Ishikawa (cell line): ENCODE measurements at regions not wholly inside any gene's neighbourhood (a gene's known extent, or its start where the extent isn't known, plus 50 kb on each side); places are given as distances from the start of the nearest gene placed in this dataset.

Experiments used
- CEBPB ChIP-seq: IDR thresholded peaks from 2 replicates; pipeline ENCODE4 v1.6.1; 2012
- CREB1 ChIP-seq: IDR thresholded peaks from 2 replicates; pipeline ENCODE4 v1.6.1; 2012; ENCODE audit warnings: low read depth
- EGR1 ChIP-seq: IDR thresholded peaks from 2 replicates; pipeline ENCODE4 v1.6.1; 2012
- EP300 ChIP-seq: IDR thresholded peaks from 2 replicates; pipeline ENCODE4 v1.6.1; 2012; ENCODE audit warnings: borderline replicate concordance
- FOXM1 ChIP-seq: IDR thresholded peaks from 2 replicates; pipeline ENCODE4 v1.6.1; 2012; ENCODE audit warnings: low read depth, borderline replicate concordance
- MAX ChIP-seq: IDR thresholded peaks from 2 replicates; pipeline ENCODE4 v1.6.1; 2012
- NFIC ChIP-seq: IDR thresholded peaks from 2 replicates; pipeline ENCODE4 v1.6.1; 2012
- RAD21 ChIP-seq: IDR thresholded peaks from 2 replicates; pipeline ENCODE4 v1.6.1; 2012; ENCODE audit warnings: low read depth
- TAF1 ChIP-seq: IDR thresholded peaks from 2 replicates; pipeline ENCODE4 v1.6.1; 2012; ENCODE audit warnings: low read depth, mild to moderate bottlenecking
- TCF12 ChIP-seq: IDR thresholded peaks from 2 replicates; pipeline ENCODE4 v1.6.1; 2012; ENCODE audit warnings: low read depth
- TEAD4 ChIP-seq: IDR thresholded peaks from 2 replicates; pipeline ENCODE4 v1.6.1; 2012
- YY1 ChIP-seq: IDR thresholded peaks from 2 replicates; pipeline ENCODE4 v1.6.1; 2012; ENCODE audit warnings: low read depth
- ZBTB7A ChIP-seq: IDR thresholded peaks from 2 replicates; pipeline ENCODE4 v1.6.1; 2012; ENCODE audit warnings: low read depth
- TF ChIP-seq, protein P1 (sequence below): IDR thresholded peaks from 2 replicates; pipeline ENCODE4 v1.6.1; 2012; ENCODE audit warnings: low read depth, mild to moderate bottlenecking
- TF ChIP-seq, protein P2 (sequence below): IDR thresholded peaks from 2 replicates; pipeline ENCODE4 v1.6.1; 2012

GRCh38 chr1:88330201-88330600 is 353.9 kb upstream of the PKN2 start:
- TF ChIP-seq YY1 = no peak
- TF ChIP-seq CREB1 = no peak
- TF ChIP-seq, protein P1, sequence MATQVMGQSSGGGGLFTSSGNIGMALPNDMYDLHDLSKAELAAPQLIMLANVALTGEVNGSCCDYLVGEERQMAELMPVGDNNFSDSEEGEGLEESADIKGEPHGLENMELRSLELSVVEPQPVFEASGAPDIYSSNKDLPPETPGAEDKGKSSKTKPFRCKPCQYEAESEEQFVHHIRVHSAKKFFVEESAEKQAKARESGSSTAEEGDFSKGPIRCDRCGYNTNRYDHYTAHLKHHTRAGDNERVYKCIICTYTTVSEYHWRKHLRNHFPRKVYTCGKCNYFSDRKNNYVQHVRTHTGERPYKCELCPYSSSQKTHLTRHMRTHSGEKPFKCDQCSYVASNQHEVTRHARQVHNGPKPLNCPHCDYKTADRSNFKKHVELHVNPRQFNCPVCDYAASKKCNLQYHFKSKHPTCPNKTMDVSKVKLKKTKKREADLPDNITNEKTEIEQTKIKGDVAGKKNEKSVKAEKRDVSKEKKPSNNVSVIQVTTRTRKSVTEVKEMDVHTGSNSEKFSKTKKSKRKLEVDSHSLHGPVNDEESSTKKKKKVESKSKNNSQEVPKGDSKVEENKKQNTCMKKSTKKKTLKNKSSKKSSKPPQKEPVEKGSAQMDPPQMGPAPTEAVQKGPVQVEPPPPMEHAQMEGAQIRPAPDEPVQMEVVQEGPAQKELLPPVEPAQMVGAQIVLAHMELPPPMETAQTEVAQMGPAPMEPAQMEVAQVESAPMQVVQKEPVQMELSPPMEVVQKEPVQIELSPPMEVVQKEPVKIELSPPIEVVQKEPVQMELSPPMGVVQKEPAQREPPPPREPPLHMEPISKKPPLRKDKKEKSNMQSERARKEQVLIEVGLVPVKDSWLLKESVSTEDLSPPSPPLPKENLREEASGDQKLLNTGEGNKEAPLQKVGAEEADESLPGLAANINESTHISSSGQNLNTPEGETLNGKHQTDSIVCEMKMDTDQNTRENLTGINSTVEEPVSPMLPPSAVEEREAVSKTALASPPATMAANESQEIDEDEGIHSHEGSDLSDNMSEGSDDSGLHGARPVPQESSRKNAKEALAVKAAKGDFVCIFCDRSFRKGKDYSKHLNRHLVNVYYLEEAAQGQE = no peak
- no peak for TF ChIP-seq CEBPB
- no peak for TF ChIP-seq TCF12
- TF ChIP-seq TEAD4 = no peak
- TF ChIP-seq NFIC = no peak
- TF ChIP-seq MAX = no peak
- TF ChIP-seq FOXM1 = no peak
- no peak for TF ChIP-seq RAD21
- no peak for TF ChIP-seq EP300
- TF ChIP-seq EGR1 = no peak
- TF ChIP-seq, protein P2, sequence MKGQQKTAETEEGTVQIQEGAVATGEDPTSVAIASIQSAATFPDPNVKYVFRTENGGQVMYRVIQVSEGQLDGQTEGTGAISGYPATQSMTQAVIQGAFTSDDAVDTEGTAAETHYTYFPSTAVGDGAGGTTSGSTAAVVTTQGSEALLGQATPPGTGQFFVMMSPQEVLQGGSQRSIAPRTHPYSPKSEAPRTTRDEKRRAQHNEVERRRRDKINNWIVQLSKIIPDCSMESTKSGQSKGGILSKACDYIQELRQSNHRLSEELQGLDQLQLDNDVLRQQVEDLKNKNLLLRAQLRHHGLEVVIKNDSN = no peak
- TF ChIP-seq TAF1 = no peak
- no peak for TF ChIP-seq ZBTB7A

DNA sequence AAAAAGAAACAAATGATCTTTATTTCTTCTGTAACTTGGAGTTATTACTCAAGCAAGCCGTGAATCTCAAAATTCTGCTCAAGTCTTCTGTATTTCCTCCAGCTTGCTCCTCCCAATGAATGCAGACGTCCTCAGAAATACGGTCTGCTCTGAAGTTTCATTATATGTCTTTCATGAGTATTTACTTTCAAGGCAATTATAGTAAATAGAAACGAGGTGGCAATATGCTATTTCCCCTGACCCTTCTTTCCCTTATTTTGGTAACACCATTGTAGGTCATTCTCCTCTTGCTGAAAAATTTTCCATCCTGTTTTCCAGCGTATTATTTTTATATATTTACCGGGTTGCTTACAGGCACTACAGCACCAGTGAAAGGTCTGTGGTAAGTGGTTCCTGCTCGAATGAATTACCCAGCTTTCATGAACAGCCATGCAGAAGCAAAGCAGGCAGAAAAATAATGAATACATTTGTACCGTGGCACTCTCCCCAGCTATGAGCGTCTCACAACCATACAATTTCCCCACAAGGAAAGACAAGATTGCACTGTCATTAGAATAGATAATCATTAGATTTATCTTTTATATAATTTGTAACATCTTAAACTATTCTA is 350.9 kb upstream of the PKN2 start:
- TF ChIP-seq NFIC (no peak), YY1 (no peak), RAD21 (no peak), TAF1 (no peak), CREB1 (no peak), ZBTB7A (no peak), EGR1 (no peak), TCF12 (no peak), CEBPB (no peak), MAX (no peak), FOXM1 (no peak), EP300 (no peak), TEAD4 (no peak)
- TF ChIP-seq, protein P1 = no peak
- TF ChIP-seq, protein P2 = no peak

GRCh38 chr1:88341447-88341846 is 342.6 kb upstream of the PKN2 start:
- TF ChIP-seq, protein P2 = no peak
- no peak for TF ChIP-seq NFIC
- no peak for TF ChIP-seq EGR1
- no peak for TF ChIP-seq ZBTB7A
- no peak for TF ChIP-seq TEAD4
- TF ChIP-seq, protein P1 = no peak
- no peak for TF ChIP-seq FOXM1
- no peak for TF ChIP-seq TCF12
- TF ChIP-seq CEBPB = no peak
- no peak for TF ChIP-seq TAF1
- no peak for TF ChIP-seq RAD21
- TF ChIP-seq MAX = no peak
- TF ChIP-seq CREB1 = no peak
- no peak for TF ChIP-seq EP300
- TF ChIP-seq YY1 = no peak
